ENCODE measurements at regions not wholly inside any gene's neighbourhood (a gene's known extent, or its start where the extent isn't known, plus 50 kb on each side); places are given as distances from the start of the nearest gene placed in this dataset.

DNA sequence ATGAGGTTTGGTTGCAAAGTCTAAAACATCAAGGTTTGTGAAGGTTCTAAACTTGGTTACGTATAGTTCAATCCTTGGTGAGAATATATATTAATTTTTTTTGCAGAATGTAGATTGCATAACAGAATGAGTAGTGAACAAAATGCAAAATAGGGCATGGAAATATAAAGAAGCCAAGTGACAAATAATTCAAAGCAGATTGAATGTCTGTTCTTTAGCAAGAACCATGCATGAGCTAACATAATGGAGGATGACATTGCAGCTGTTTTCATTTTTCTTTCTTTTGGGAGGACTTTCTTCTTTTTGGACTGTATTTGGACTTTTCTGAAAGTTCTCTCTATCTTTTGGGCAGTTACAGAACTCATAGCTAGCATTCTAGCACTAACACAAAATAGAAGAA lies 194.8 kb upstream of the MRPS30 start:
- in situ Hi-C loops (cut with HindIII; ENCODE audit: low pct_unique_long_range_greater_than_20kb, low sequenced_read_pairs) (no loop called here), intact Hi-C loops (cut with micrococcal nuclease; ENCODE audit: unreplicated experiment) (no loop called here)
- Histone ChIP-seq H3K27me3 (ENCODE audit: control insufficient read depth, insufficient read depth, low read length) (no peaks in the 10 kb centered on the region), H3K27ac (ENCODE audit: low read length) (no peak overlapping the region), H3K9me3 (ENCODE audit: control insufficient read depth, insufficient read depth, low read depth, low read length) (no peaks in the 10 kb centered on the region; the same call in 1 of the 2 replicates), H3K4me1 (ENCODE audit: control insufficient read depth, insufficient read depth, low read length) (no peaks in the 10 kb centered on the region), H3K36me3 (ENCODE audit: control insufficient read depth, insufficient read depth, low read length) (no peaks in the 10 kb centered on the region), H3K4me3 (ENCODE audit: low read depth in 2 of 2, low read length in 2 of 2) (no peak overlapping the region)
- CTCF ChIA-PET = no interaction called here
- POLR2A ChIA-PET = no interaction called here
- DNase-seq (ENCODE audit: low read depth, low spot score) (no peak), ATAC-seq (no peak)
- no peak for TF ChIP-seq SIN3A (IDR thresholded peaks at IDR 0.05; ENCODE audit: borderline replicate concordance, insufficient read depth, low read depth, low read length)
- TF ChIP-seq POLR2AphosphoS5 (IDR thresholded peaks at IDR 0.05; ENCODE audit: low read depth, low read length) = no peak
- no peak for TF ChIP-seq TCF7L2 (IDR thresholded peaks at IDR 0.05; ENCODE audit: low read depth, low read length)
- no peak for TF ChIP-seq REST (IDR thresholded peaks at IDR 0.05; ENCODE audit: insufficient read depth in 1 of 2, low read depth in 2 of 2, low read length in 1 of 2)
- TF ChIP-seq, protein P1, sequence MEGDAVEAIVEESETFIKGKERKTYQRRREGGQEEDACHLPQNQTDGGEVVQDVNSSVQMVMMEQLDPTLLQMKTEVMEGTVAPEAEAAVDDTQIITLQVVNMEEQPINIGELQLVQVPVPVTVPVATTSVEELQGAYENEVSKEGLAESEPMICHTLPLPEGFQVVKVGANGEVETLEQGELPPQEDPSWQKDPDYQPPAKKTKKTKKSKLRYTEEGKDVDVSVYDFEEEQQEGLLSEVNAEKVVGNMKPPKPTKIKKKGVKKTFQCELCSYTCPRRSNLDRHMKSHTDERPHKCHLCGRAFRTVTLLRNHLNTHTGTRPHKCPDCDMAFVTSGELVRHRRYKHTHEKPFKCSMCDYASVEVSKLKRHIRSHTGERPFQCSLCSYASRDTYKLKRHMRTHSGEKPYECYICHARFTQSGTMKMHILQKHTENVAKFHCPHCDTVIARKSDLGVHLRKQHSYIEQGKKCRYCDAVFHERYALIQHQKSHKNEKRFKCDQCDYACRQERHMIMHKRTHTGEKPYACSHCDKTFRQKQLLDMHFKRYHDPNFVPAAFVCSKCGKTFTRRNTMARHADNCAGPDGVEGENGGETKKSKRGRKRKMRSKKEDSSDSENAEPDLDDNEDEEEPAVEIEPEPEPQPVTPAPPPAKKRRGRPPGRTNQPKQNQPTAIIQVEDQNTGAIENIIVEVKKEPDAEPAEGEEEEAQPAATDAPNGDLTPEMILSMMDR (IDR thresholded peaks at IDR 0.05) = no peak
- no TSS peak for BruUV-seq (replicated peaks)

DNA sequence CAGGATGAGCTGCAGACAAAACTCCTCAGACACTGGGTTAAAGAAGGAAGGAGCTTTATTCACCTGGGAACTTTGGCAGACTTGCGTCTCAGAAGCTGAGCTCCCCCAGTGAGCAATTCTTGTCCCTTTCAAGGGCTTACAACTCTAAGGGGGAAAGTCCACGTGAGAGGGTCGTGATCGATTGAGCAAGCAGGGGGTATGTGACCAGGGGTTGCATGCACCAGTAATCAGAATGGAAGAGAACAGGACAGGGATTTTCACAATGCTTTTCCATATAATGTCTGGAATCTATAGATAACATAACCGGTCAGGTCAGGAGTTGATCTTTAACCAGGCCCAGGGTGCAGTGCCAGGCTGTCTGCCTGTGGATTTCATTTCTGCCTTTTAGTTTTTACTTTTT lies 202.8 kb upstream of the MRPS30 start:
- ChIA-PET CTCF (no interaction called here), POLR2A (no interaction called here)
- Histone ChIP-seq H3K27me3 (ENCODE audit: control insufficient read depth, insufficient read depth, low read length) (no peaks in the 10 kb centered on the region), H3K27ac (ENCODE audit: low read length) (no peak overlapping the region), H3K4me1 (ENCODE audit: control insufficient read depth, insufficient read depth, low read length) (no peaks in the 10 kb centered on the region), H3K36me3 (ENCODE audit: control insufficient read depth, insufficient read depth, low read length) (no peaks in the 10 kb centered on the region), H3K9me3 (ENCODE audit: control insufficient read depth, insufficient read depth, low read depth, low read length) (no peaks in the 10 kb centered on the region), H3K4me3 (ENCODE audit: low read depth in 2 of 2, low read length in 2 of 2) (no peak overlapping the region)
- intact Hi-C loops (cut with micrococcal nuclease; ENCODE audit: unreplicated experiment) (no loop called here), in situ Hi-C loops (cut with HindIII; ENCODE audit: low pct_unique_long_range_greater_than_20kb, low sequenced_read_pairs) (no loop called here)
- no TSS peak for BruUV-seq (replicated peaks)
- TF ChIP-seq TCF7L2 (IDR thresholded peaks at IDR 0.05; ENCODE audit: low read depth, low read length) = no peak
- TF ChIP-seq POLR2AphosphoS5 (IDR thresholded peaks at IDR 0.05; ENCODE audit: low read depth, low read length) = no peak
- TF ChIP-seq REST (IDR thresholded peaks at IDR 0.05; ENCODE audit: insufficient read depth in 1 of 2, low read depth in 2 of 2, low read length in 1 of 2) = no peak
- TF ChIP-seq, protein P1 (IDR thresholded peaks at IDR 0.05) = no peak
- TF ChIP-seq SIN3A (IDR thresholded peaks at IDR 0.05; ENCODE audit: borderline replicate concordance, insufficient read depth, low read depth, low read length) = no peak
- no peak for DNase-seq (ENCODE audit: low read depth, low spot score)
- ATAC-seq = no peak
